NCI-H2227 (cell line): ENCODE measurements at regions not wholly inside any gene's neighbourhood (a gene's known extent, or its start where the extent isn't known, plus 50 kb on each side); places are given as distances from the start of the nearest gene placed in this dataset.

Experiments used
- DNase-seq: peaks from one replicate; lab custom pipeline; 2025; ENCODE audit not compliant: unreplicated experiment; lab: John Stamatoyannopoulos, UW

GRCh38 chr5:104739503-104739902, 1176.9 kb upstream of the NUDT12 start:
- DNase-seq = no peak

- no peak for DNase-seq
These were observed 1173.5 kb upstream of the NUDT12 start for GRCh38 chr5:104736073-104736472.

- no peak for DNase-seq
These were observed 1171.5 kb upstream of the NUDT12 start for GRCh38 chr5:104734046-104734445.

- no peak for DNase-seq
These were observed 1170.6 kb upstream of the NUDT12 start for GRCh38 chr5:104733063-104733669.

- no peak for DNase-seq
These were observed 1168.7 kb upstream of the NUDT12 start for GRCh38 chr5:104731331-104731730.

GRCh38 chr5:104708027-104708426, 1145.4 kb upstream of the NUDT12 start:
- no peak for DNase-seq

- no peak for DNase-seq
These were observed 1144.0 kb upstream of the NUDT12 start for GRCh38 chr5:104706600-104706999.

- no peak for DNase-seq
These were observed 1139.6 kb upstream of the NUDT12 start for GRCh38 chr5:104702212-104702611.

- no peak for DNase-seq
These were observed 1136.8 kb upstream of the NUDT12 start for GRCh38 chr5:104699438-104699837.

- no peak for DNase-seq
These were observed 1098.7 kb upstream of the NUDT12 start for GRCh38 chr5:104661256-104661655.

- DNase-seq = no peak
These were observed 1096.9 kb upstream of the NUDT12 start for GRCh38 chr5:104659497-104659896.

GRCh38 chr5:104652271-104652861, 1089.8 kb upstream of the NUDT12 start:
- no peak for DNase-seq

GRCh38 chr5:104650313-104651055, 1087.9 kb upstream of the NUDT12 start:
- no peak for DNase-seq

GRCh38 chr5:104646416-104646815, 1083.8 kb upstream of the NUDT12 start:
- no peak for DNase-seq

GRCh38 chr5:104643320-104643719, 1080.7 kb upstream of the NUDT12 start:
- DNase-seq = no peak

- DNase-seq = no peak
These were observed 1072.6 kb upstream of the NUDT12 start for GRCh38 chr5:104635227-104635626.

GRCh38 chr5:104628911-104629310, 1066.3 kb upstream of the NUDT12 start:
- DNase-seq = no peak

- DNase-seq = no peak
These were observed 1063.5 kb upstream of the NUDT12 start for GRCh38 chr5:104626122-104626521.

- no peak for DNase-seq
These were observed 1049.4 kb upstream of the NUDT12 start for GRCh38 chr5:104612005-104612404.

- DNase-seq = no peak
These were observed 1048.7 kb upstream of the NUDT12 start for GRCh38 chr5:104611135-104611767.

GRCh38 chr5:104606258-104606829, 1043.8 kb upstream of the NUDT12 start:
- DNase-seq = no peak

- DNase-seq = no peak
These were observed 1037.1 kb upstream of the NUDT12 start for GRCh38 chr5:104599726-104600125.
